GM13977 (cell line): ENCODE measurements at regions not wholly inside any gene's neighbourhood (a gene's known extent, or its start where the extent isn't known, plus 50 kb on each side); places are given as distances from the start of the nearest gene placed in this dataset.

Experiments used
- DNase-seq: peaks from one replicate; pipeline ENCODE4 v3.0.0; 2012; ENCODE audit warnings: low spot score
- CTCF ChIP-seq: IDR thresholded peaks from 2 replicates; pipeline ENCODE4 v1.5.1; 2012; ENCODE audit warnings: mild to moderate bottlenecking, control low read depth; ENCODE audit not compliant: insufficient read depth; ENCODE audit errors: extremely low read depth, missing control alignments
- in situ Hi-C: fragments of 300-500 bp; cut with MboI; formaldehyde crosslinking; loops from one replicate; pipeline ENCODE4 v1.12.0; 2022; ENCODE audit warnings: low sequenced_read_pairs, low pct_unique_long_range_greater_than_20kb, mixed read lengths, inconsistent platforms; ENCODE audit not compliant: unreplicated experiment

GRCh38 chr4:83860200-83860599 is 324.3 kb downstream of the GPAT3 start:
- in situ Hi-C loops: no loop called here
- DNase-seq: no peak
- TF ChIP-seq CTCF: no peak

GRCh38 chr4:83858131-83858530 is 322.2 kb downstream of the GPAT3 start:
- in situ Hi-C loops: no loop called here
- no peak for TF ChIP-seq CTCF
- no peak for DNase-seq

GRCh38 chr4:83855044-83855443 is 319.1 kb downstream of the GPAT3 start:
- TF ChIP-seq CTCF: no peak
- no peak for DNase-seq
- in situ Hi-C loops: no loop called here

GRCh38 chr4:83852085-83852451 is 316.2 kb downstream of the GPAT3 start:
- DNase-seq: no peak
- in situ Hi-C loops: no loop called here

GRCh38 chr4:83851261-83852084 is 315.6 kb downstream of the GPAT3 start:
- no peak for TF ChIP-seq CTCF
- in situ Hi-C loops: no loop called here
- DNase-seq: no peak

More at GRCh38 chr4:83852085-83852451, 316.2 kb downstream of the GPAT3 start:
- no peak for TF ChIP-seq CTCF

- DNase-seq: no peak
- no peak for TF ChIP-seq CTCF
- in situ Hi-C loops: no loop called here
These were observed 314.5 kb downstream of the GPAT3 start for GRCh38 chr4:83850435-83850834.
